GM12872 (cell line): ENCODE measurements at regions not wholly inside any gene's neighbourhood (a gene's known extent, or its start where the extent isn't known, plus 50 kb on each side); places are given as distances from the start of the nearest gene placed in this dataset.

Experiments
- TF ChIP-seq, protein P1 (sequence below): IDR thresholded peaks from 3 replicates; pipeline ENCODE4 v1.5.1; 2011; ENCODE audit warnings: low read depth, mild to moderate bottlenecking, low read length, moderate library complexity; ENCODE audit not compliant: insufficient read depth

DNA sequence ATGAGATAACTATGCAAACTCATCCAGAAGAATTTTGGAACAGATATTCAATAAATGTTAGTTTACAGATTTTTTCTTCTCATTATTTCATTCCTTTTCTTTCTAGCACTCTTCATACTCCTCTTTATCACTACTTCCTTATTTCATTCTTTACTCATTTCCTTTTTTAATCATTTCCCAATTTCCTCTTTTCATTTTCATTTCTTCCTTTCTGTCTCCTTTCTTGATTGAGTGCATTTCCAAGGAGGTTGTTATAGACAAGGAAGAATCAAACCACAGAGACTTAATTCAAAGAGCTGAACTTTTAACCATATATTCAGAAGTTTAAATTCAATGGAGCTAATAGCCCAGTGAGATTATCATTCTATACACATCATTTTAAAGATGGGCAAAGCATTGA, 600.7 kb downstream of the ARAP2 start:
- TF ChIP-seq, protein P1, sequence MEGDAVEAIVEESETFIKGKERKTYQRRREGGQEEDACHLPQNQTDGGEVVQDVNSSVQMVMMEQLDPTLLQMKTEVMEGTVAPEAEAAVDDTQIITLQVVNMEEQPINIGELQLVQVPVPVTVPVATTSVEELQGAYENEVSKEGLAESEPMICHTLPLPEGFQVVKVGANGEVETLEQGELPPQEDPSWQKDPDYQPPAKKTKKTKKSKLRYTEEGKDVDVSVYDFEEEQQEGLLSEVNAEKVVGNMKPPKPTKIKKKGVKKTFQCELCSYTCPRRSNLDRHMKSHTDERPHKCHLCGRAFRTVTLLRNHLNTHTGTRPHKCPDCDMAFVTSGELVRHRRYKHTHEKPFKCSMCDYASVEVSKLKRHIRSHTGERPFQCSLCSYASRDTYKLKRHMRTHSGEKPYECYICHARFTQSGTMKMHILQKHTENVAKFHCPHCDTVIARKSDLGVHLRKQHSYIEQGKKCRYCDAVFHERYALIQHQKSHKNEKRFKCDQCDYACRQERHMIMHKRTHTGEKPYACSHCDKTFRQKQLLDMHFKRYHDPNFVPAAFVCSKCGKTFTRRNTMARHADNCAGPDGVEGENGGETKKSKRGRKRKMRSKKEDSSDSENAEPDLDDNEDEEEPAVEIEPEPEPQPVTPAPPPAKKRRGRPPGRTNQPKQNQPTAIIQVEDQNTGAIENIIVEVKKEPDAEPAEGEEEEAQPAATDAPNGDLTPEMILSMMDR: no peak

GRCh38 chr4:35644591-35644990, 599.7 kb downstream of the ARAP2 start:
- TF ChIP-seq, protein P1: no peak

DNA sequence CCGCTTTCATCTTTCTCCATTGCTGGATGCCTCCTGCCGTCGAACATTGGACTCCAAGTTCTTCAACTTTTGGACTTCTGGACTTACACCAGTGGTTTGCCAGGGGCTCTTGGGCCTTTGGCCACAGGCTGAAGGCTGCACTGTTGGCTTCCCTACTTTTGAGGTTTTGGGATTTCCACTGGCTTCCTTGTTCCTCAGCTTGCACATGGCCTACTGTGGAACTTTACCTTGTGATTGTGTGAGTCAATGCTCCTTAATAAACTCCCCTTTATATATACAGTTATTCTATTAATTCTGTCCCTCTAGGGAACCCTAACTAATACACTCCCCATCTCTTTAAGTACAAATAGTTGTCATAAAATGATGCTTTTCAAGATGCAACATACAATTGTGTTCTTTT, 595.3 kb downstream of the ARAP2 start:
- TF ChIP-seq, protein P1: no peak

DNA sequence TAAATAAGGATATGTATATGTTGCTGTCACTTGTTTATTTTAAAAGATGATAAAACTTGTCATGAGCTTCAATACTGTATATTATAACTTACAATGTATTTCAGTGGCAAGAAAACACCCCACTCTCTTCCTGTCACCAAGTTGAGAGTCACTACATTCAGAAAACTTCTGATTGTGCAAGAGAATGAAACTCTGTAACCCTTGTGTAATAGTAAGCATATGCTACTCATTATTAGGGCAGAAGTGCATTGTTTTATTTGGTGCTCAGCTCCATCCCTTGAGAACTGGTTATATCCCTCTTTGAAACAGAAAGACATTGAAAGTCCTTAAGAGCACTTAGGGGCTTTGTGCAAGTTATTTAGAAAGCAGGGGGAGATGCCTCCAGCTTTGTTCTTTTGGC, 594.5 kb downstream of the ARAP2 start:
- TF ChIP-seq, protein P1: no peak

GRCh38 chr4:35652197-35652596, 592.1 kb downstream of the ARAP2 start:
- TF ChIP-seq, protein P1: no peak

DNA sequence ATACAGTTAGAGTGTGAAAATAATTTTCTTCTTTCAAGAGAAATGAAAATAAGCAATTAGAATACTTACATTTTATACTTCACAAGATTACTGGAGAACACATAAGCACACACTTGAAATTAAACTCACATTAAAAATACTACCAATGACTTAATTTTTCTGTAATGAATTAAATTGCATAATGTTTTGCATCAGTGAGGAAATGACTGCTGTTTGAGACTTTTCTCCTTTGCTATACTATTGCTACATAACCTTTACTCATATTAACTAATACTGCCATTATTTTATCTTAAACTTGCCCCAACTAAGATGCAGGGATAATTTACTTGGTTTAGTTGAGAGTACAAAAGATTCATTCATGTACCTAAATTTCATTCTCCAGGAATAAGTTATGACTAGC, 590.9 kb downstream of the ARAP2 start:
- TF ChIP-seq, protein P1: no peak

DNA sequence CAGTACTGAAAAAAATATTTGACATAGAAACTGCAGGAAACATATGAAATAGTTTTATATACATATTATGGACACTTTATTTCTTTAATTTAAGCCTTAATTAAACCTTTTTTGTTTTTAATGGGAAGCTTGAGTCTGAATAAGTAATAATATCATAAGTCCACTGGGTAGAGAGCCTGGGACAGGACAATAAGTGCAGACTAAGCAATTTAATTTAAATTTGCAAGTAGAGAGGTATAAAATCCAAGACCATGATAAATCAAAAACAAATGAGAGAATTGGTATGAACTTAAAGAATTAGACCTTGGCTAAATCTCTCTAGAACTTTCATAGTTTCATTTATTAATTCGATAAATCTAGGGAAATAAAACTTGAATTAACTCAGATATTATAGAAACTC, 571.2 kb downstream of the ARAP2 start:
- TF ChIP-seq, protein P1: no peak

DNA sequence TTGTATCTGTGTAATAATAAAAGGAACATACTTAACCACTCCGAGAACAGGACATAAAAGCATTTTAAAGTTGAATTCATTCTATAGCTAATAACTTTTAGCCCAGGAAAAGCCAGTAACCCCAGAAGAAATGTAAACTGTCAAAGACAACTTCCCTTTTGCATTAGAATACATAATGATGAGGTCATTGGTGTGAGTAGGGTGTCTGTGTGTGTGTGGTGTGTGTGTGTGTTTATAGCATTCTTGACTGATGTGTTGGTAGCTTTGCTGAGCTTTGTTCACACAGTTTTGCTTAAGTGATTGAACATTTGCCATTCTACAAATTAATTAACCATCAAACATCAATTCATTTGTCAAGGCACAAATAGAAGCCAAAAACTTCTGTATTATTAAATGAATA, 559.6 kb downstream of the ARAP2 start:
- TF ChIP-seq, protein P1: no peak
